LNCAP (cell line): ENCODE measurements at regions not wholly inside any gene's neighbourhood (a gene's known extent, or its start where the extent isn't known, plus 50 kb on each side); places are given as distances from the start of the nearest gene placed in this dataset.

Source experiments
- CTCF ChIP-seq: fragments of 450-650 bp; IDR thresholded peaks from 2 replicates; pipeline ENCODE4 v1.5.1; 2017; ENCODE audit warnings: mild to moderate bottlenecking

DNA sequence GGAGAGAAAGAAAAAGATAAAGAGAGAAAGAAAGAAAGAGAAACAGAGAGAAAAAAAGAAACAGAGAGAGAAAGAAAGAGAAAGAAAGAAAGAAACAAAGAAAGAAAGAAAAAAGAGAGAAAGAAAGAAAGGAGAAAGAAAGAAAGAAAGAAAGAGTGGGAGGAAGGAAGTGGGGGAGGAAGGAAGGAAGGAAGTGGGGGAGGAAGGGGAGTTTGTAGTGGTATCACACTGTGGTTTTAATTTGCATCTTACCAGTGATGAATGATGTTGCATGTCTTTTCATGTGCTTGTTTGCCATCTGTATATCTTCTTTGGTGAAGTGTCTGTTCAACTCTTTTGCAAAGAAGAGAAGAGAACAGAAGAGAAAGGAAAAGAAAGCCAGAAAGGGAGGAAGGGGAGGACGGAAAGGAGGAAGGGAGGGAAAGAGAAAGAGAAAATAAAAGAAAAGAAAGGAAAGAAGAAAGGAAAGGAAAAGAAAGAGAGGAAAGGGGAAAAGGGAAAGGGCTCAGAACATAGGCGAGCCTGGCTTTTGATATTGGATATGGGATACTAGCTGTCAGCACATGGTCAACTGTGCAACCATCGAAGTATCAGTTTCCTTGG is 79.2 kb upstream of the FRMD4A start:
- no peak for TF ChIP-seq CTCF

DNA sequence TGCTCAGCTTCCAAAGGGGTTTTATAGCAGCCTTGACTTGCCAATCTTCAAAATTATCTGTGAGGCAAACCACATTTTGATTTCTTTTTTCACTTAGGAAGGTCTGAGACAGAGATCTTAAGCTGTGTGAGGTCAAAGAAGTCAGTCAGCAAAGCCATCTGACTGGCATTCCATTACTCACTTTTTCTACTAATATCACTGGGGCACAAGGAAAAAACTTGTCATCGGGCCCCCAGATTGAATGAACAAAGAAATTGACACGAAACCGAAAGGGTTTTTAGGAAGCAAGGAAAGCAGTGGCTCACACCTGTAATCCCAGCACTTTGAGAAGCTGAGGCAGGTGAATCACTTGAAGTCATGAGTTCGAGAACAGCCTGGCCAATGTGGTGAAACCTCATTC is 78.5 kb upstream of the FRMD4A start:
- TF ChIP-seq CTCF: no peak

GRCh38 chr10:14408139-14408538 is 77.4 kb upstream of the FRMD4A start:
- TF ChIP-seq CTCF: no peak

DNA sequence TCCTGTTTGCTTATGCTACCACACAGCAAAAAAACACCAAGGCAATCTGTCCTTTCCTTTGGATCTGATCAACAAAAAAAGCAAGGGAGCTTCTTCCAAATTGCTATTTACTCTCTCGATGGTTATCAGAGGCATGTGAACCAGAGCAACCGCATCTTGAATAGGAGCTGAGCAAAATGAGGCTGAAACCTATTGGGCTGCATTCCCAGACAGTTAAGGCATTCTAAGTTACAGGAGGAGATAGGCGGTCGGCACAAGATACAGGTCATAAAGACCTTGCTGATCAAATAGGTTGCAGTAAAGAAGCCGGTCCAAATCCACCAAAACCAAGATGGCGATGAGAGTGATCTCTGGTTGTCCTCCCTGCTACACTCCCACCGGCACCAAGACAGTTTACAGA is 76.8 kb upstream of the FRMD4A start:
- TF ChIP-seq CTCF: no peak

GRCh38 chr10:14405076-14406065 is 74.6 kb upstream of the FRMD4A start:
- TF ChIP-seq CTCF: no peak

DNA sequence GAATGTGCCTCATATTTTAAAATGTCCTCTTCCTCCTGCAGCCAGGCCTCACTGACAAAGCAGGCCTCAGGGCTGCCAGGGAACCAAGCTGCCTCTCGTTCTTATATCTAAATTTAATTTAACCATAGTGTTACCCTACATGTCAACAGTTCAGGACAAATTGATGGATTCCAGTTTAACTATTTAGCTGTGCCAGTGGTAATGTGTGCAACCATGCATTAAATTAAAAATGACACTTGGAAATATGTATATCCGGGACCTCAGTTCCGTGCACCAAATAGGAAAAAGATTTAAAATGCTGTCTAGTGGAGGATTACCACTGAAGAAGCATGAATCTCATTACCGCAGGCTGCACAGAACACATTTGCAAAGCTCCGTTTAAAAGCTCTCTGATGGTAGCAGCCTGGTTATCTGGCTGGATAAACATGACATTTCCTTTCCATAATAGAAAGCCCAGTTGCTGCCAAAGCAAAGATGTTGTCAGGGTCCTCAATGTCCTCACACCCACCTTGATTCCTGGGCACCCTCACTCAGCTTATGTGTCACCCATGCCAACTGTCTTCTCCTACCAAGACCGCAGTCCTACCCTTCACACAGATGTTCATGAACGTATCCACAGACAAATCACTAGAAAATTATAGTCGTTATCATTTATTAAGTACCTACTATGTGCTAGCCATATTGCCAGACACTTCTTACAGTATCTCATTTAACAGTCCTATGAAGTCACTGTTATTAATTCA is 73.3 kb upstream of the FRMD4A start:
- TF ChIP-seq CTCF: no peak

- TF ChIP-seq CTCF: no peak
Observed at GRCh38 chr10:14403359-14403758, 72.6 kb upstream of the FRMD4A start.
